ENCODE measurements at regions not wholly inside any gene's neighbourhood (a gene's known extent, or its start where the extent isn't known, plus 50 kb on each side); places are given as distances from the start of the nearest gene placed in this dataset.

DNA sequence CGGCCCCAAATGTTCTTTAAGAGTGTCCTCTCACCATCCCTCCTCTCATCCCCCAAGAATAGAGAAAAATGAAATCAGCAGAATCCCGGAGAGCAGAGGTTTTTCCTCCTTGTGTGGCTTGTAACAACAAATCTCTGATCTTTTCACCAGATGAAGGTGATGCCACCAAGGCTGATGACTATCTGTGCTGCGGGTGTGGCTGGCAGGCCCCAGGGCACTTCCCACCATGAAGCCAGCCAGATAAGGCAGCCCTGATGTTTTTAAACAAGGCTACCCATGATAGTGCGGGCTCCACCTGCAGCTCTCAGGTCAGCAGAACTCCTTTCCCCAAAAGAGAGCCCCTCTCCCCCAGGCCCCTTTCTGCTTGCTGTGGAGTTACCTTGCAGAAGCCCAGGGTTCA, 58.0 kb upstream of the PARP11 start:
- no peak for DNase-seq
- Histone ChIP-seq H3K36me3 (replicated peaks in 1 of 2; ENCODE audit: control insufficient read depth in 1 of 2, insufficient read depth in 2 of 2, low read length in 1 of 2) (no peaks in the 10 kb centered on the region), H3K27ac (ENCODE audit: low read depth in 2 of 2, low read length in 1 of 2) (no peak overlapping the region), H3K9me2 (no peaks in the 10 kb centered on the region), H3K9ac (no peak overlapping the region), H4K20me1 (ENCODE audit: insufficient read depth) (no peaks in the 10 kb centered on the region), H3K27me3 (ENCODE audit: insufficient read depth) (peaks cover 11% of the 10 kb centered on the region; the same call in 1 of the 2 replicates), H3F3A (replicated peaks; ENCODE audit: insufficient read depth) (no peaks in the 10 kb centered on the region), H2AFZ (ENCODE audit: low read depth) (no peak overlapping the region), H3K4me2 (no peak overlapping the region), H3K9me3 (no peaks in the 10 kb centered on the region), H3K4me1 (ENCODE audit: control insufficient read depth in 1 of 2, insufficient read depth in 2 of 2, low read depth in 1 of 2, low read length in 1 of 2) (no peaks in the 10 kb centered on the region), H3K4me3 (ENCODE audit: low read depth in 2 of 2, low read length in 1 of 2) (no peak overlapping the region), H3K79me2 (ENCODE audit: insufficient read depth) (no peaks in the 10 kb centered on the region)
- ChIA-PET POLR2A (no interaction called here), CTCF (no interaction called here)
- TF ChIP-seq NFIC (IDR thresholded peaks at IDR 0.05; ENCODE audit: borderline replicate concordance) = no peak
- TF ChIP-seq FOSL2 (IDR thresholded peaks at IDR 0.05; ENCODE audit: borderline replicate concordance, low read depth) = no peak
- no peak for TF ChIP-seq SIN3A (IDR thresholded peaks at IDR 0.05; ENCODE audit: borderline replicate concordance, low read depth, low read length)
- TF ChIP-seq, protein P1, sequence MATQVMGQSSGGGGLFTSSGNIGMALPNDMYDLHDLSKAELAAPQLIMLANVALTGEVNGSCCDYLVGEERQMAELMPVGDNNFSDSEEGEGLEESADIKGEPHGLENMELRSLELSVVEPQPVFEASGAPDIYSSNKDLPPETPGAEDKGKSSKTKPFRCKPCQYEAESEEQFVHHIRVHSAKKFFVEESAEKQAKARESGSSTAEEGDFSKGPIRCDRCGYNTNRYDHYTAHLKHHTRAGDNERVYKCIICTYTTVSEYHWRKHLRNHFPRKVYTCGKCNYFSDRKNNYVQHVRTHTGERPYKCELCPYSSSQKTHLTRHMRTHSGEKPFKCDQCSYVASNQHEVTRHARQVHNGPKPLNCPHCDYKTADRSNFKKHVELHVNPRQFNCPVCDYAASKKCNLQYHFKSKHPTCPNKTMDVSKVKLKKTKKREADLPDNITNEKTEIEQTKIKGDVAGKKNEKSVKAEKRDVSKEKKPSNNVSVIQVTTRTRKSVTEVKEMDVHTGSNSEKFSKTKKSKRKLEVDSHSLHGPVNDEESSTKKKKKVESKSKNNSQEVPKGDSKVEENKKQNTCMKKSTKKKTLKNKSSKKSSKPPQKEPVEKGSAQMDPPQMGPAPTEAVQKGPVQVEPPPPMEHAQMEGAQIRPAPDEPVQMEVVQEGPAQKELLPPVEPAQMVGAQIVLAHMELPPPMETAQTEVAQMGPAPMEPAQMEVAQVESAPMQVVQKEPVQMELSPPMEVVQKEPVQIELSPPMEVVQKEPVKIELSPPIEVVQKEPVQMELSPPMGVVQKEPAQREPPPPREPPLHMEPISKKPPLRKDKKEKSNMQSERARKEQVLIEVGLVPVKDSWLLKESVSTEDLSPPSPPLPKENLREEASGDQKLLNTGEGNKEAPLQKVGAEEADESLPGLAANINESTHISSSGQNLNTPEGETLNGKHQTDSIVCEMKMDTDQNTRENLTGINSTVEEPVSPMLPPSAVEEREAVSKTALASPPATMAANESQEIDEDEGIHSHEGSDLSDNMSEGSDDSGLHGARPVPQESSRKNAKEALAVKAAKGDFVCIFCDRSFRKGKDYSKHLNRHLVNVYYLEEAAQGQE (IDR thresholded peaks at IDR 0.05; ENCODE audit: low read depth, low read length) = no peak
- TF ChIP-seq, protein P2, sequence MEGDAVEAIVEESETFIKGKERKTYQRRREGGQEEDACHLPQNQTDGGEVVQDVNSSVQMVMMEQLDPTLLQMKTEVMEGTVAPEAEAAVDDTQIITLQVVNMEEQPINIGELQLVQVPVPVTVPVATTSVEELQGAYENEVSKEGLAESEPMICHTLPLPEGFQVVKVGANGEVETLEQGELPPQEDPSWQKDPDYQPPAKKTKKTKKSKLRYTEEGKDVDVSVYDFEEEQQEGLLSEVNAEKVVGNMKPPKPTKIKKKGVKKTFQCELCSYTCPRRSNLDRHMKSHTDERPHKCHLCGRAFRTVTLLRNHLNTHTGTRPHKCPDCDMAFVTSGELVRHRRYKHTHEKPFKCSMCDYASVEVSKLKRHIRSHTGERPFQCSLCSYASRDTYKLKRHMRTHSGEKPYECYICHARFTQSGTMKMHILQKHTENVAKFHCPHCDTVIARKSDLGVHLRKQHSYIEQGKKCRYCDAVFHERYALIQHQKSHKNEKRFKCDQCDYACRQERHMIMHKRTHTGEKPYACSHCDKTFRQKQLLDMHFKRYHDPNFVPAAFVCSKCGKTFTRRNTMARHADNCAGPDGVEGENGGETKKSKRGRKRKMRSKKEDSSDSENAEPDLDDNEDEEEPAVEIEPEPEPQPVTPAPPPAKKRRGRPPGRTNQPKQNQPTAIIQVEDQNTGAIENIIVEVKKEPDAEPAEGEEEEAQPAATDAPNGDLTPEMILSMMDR (IDR thresholded peaks at IDR 0.05) = no peak
- no peak for TF ChIP-seq SMC3 (IDR thresholded peaks at IDR 0.05; ENCODE audit: low read depth, low read length)
- TF ChIP-seq, protein P3, sequence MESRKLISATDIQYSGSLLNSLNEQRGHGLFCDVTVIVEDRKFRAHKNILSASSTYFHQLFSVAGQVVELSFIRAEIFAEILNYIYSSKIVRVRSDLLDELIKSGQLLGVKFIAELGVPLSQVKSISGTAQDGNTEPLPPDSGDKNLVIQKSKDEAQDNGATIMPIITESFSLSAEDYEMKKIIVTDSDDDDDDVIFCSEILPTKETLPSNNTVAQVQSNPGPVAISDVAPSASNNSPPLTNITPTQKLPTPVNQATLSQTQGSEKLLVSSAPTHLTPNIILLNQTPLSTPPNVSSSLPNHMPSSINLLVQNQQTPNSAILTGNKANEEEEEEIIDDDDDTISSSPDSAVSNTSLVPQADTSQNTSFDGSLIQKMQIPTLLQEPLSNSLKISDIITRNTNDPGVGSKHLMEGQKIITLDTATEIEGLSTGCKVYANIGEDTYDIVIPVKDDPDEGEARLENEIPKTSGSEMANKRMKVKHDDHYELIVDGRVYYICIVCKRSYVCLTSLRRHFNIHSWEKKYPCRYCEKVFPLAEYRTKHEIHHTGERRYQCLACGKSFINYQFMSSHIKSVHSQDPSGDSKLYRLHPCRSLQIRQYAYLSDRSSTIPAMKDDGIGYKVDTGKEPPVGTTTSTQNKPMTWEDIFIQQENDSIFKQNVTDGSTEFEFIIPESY (IDR thresholded peaks at IDR 0.05; ENCODE audit: borderline replicate concordance, low read depth) = no peak
- 3% methylated on average over 4 of the region's 4 CpGs for WGBS (ENCODE audit: low lambda C conversion rate)

DNA sequence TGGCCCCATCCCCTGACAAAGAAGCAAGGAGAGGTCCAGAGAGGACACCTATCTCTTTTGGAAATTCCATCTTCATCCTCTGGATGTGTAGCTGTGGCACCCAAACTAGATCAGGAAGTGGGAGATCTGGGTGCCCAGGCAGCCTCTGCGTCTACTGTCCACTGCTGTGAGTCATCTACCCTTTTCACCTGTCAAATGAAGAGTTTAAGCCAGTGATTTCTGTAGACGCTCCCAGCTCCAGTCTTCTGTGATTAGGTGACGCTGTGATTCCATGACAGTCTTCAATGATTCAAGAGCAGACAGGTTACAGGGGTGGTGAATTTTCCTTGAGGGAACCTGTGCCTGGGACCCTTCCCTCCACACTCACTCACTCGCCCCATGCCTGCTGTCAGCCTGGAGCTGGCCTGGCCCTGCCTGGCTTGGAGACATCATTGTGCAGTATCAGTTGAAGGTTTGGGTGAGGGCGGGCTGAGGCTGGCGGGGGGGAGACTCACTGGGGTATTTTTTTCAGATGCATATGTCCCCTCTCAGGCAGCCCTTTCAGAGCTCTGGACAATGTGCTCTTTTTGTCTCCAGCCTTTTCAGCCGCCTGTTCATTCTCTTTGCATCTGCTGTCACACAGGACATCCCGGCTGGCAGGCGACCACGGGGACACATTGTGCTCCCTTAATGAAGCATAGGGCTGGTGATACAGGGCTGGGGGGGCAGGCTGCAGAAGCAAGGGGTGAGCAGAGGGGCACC, 56.8 kb upstream of the PARP11 start:
- no peaks in the 10 kb centered on the region for H3K36me3 ChIP-seq (replicated peaks in 1 of 2; ENCODE audit: control insufficient read depth in 1 of 2, insufficient read depth in 2 of 2, low read length in 1 of 2)
- no peak overlapping the region for H2AFZ ChIP-seq (ENCODE audit: low read depth)
- H3K4me2 ChIP-seq = no peak overlapping the region
- no peaks in the 10 kb centered on the region for H3K4me1 ChIP-seq (ENCODE audit: control insufficient read depth in 1 of 2, insufficient read depth in 2 of 2, low read depth in 1 of 2, low read length in 1 of 2)
- H3K4me3 ChIP-seq (ENCODE audit: low read depth in 2 of 2, low read length in 1 of 2) = no peak overlapping the region
- H3K9me3 ChIP-seq = no peaks in the 10 kb centered on the region
- peaks cover 11% of the 10 kb centered on the region; the same call in 1 of the 2 replicates for H3K27me3 ChIP-seq (ENCODE audit: insufficient read depth)
- H3K9ac ChIP-seq = no peak overlapping the region
- CTCF ChIA-PET = interaction anchor here (2.4 kb wide), 1 partner anchor 44 kb away, joined by 7 read pairs; no protein-coding TSS in a partner anchor
- WGBS (ENCODE audit: low lambda C conversion rate) = 2% methylated on average over 10 of the region's 10 CpGs
- TF ChIP-seq SMC3 (IDR thresholded peaks at IDR 0.05; ENCODE audit: low read depth, low read length) = no peak
- H3K27ac ChIP-seq (ENCODE audit: low read depth in 2 of 2, low read length in 1 of 2) = no peak overlapping the region
- H4K20me1 ChIP-seq (ENCODE audit: insufficient read depth) = no peaks in the 10 kb centered on the region
- no peaks in the 10 kb centered on the region for H3K79me2 ChIP-seq (ENCODE audit: insufficient read depth)
- H3F3A ChIP-seq (replicated peaks; ENCODE audit: insufficient read depth) = no peaks in the 10 kb centered on the region
- POLR2A ChIA-PET = no interaction called here
- no peak for DNase-seq
- no peaks in the 10 kb centered on the region for H3K9me2 ChIP-seq
